Adipose tissue (tissue), 3 donors: ENCODE measurements at regions not wholly inside any gene's neighbourhood (a gene's known extent, or its start where the extent isn't known, plus 50 kb on each side); places are given as distances from the start of the nearest gene placed in this dataset.

Experiments used
- H3K27ac ChIP-seq: one replicate; pipeline ENCODE4 v1.5.1; 2013; ENCODE audit warnings: low read depth, low read length
- WGBS, 3 donors: extraction: QIAGEN DNeasy Blood & Tissue Kit; methylation state at CpG; one replicate each; pipeline ENCODE4 v1.1.7; 2013; 5-methylcytosine and 5-hydroxymethylcytosine counted together
- donor health status: healthy with polysubstance abuse.
- donor health status: Bipolar disorder and iron deficiency.
- donor health status: healthy.

GRCh38 chr9:13331320-13331719 is 51.8 kb upstream of the MPDZ start:
- no peak overlapping the region for H3K27ac ChIP-seq
- 66 to 86% (median 78%) methylated on average over 3 of the region's 3 CpGs for WGBS, 3 donors

- no peak overlapping the region for H3K27ac ChIP-seq
- 5 to 55% (median 50%) methylated on average over 1 of the region's 1 CpG for WGBS, 3 donors
Measured at GRCh38 chr9:13330396-13331004, 51.0 kb upstream of the MPDZ start.
